GM19043 (cell line): ENCODE measurements at regions not wholly inside any gene's neighbourhood (a gene's known extent, or its start where the extent isn't known, plus 50 kb on each side); places are given as distances from the start of the nearest gene placed in this dataset.

Experiments
- ATAC-seq: cut with Tn5 transposase; IDR thresholded peaks from one replicate; pipeline ENCODE4 v1.9.1; 2021; ENCODE audit warnings: low read depth; ENCODE audit not compliant: unreplicated experiment

GRCh38 chr9:13779106-13779505, 499.6 kb upstream of the MPDZ start:
- no peak for ATAC-seq

GRCh38 chr9:13778631-13779030, 499.1 kb upstream of the MPDZ start:
- ATAC-seq = no peak

- ATAC-seq = no peak
These were observed 491.5 kb upstream of the MPDZ start for GRCh38 chr9:13770956-13771355.

- ATAC-seq = no peak
These were observed 490.1 kb upstream of the MPDZ start for GRCh38 chr9:13769641-13770040.

- no peak for ATAC-seq
These were observed 489.5 kb upstream of the MPDZ start for GRCh38 chr9:13769006-13769405.

GRCh38 chr9:13762209-13762608, 482.7 kb upstream of the MPDZ start:
- ATAC-seq = no peak

GRCh38 chr9:13759551-13759950, 480.1 kb upstream of the MPDZ start:
- no peak for ATAC-seq

- ATAC-seq = no peak
These were observed 479.4 kb upstream of the MPDZ start for GRCh38 chr9:13758936-13759335.

GRCh38 chr9:13756943-13757342, 477.5 kb upstream of the MPDZ start:
- no peak for ATAC-seq

GRCh38 chr9:13755551-13755950, 476.1 kb upstream of the MPDZ start:
- ATAC-seq = no peak

- ATAC-seq = no peak
These were observed 471.1 kb upstream of the MPDZ start for GRCh38 chr9:13750639-13751038.

GRCh38 chr9:13750061-13750460, 470.6 kb upstream of the MPDZ start:
- ATAC-seq = no peak

GRCh38 chr9:13746876-13747275, 467.4 kb upstream of the MPDZ start:
- ATAC-seq = no peak

GRCh38 chr9:13744261-13744901, 464.9 kb upstream of the MPDZ start:
- no peak for ATAC-seq

GRCh38 chr9:13737885-13738284, 458.4 kb upstream of the MPDZ start:
- ATAC-seq = no peak

GRCh38 chr9:13735181-13735580, 455.7 kb upstream of the MPDZ start:
- no peak for ATAC-seq

- no peak for ATAC-seq
These were observed 455.1 kb upstream of the MPDZ start for GRCh38 chr9:13734601-13735000.

GRCh38 chr9:13732290-13732689, 452.8 kb upstream of the MPDZ start:
- ATAC-seq = no peak

GRCh38 chr9:13731637-13732036, 452.1 kb upstream of the MPDZ start:
- no peak for ATAC-seq

GRCh38 chr9:13729955-13730354, 450.5 kb upstream of the MPDZ start:
- no peak for ATAC-seq

GRCh38 chr9:13728917-13729811, 449.7 kb upstream of the MPDZ start:
- ATAC-seq = no peak

- ATAC-seq = no peak
These were observed 448.6 kb upstream of the MPDZ start for GRCh38 chr9:13728131-13728530.
